ENCODE measurements at regions not wholly inside any gene's neighbourhood (a gene's known extent, or its start where the extent isn't known, plus 50 kb on each side); places are given as distances from the start of the nearest gene placed in this dataset.

- no peaks in the 10 kb centered on the region for H3K9me3 ChIP-seq (ENCODE audit: control insufficient read depth, insufficient read depth, low read depth, low read length)
- no peaks in the 10 kb centered on the region for H3K36me3 ChIP-seq (ENCODE audit: control insufficient read depth, insufficient read depth, low read length)
- no peak for DNase-seq (ENCODE audit: low read depth, low spot score)
- in situ Hi-C loops (cut with HindIII; ENCODE audit: low pct_unique_long_range_greater_than_20kb, low sequenced_read_pairs) = no loop called here
- TF ChIP-seq TCF7L2 (IDR thresholded peaks at IDR 0.05; ENCODE audit: low read depth, low read length) (no peak), CTCF (IDR thresholded peaks at IDR 0.05) (no peak), SIN3A (IDR thresholded peaks at IDR 0.05; ENCODE audit: borderline replicate concordance, insufficient read depth, low read depth, low read length) (no peak), REST (IDR thresholded peaks at IDR 0.05; ENCODE audit: insufficient read depth in 1 of 2, low read depth in 2 of 2, low read length in 1 of 2) (no peak), POLR2AphosphoS5 (IDR thresholded peaks at IDR 0.05; ENCODE audit: low read depth, low read length) (no peak)
- no peak overlapping the region for H3K4me3 ChIP-seq (ENCODE audit: low read depth in 2 of 2, low read length in 2 of 2)
- no peak overlapping the region; the same call in 1 of the 2 replicates for H3K27ac ChIP-seq (ENCODE audit: low read length)
- intact Hi-C loops (cut with micrococcal nuclease; ENCODE audit: unreplicated experiment) = no loop called here
- H3K4me1 ChIP-seq (ENCODE audit: control insufficient read depth, insufficient read depth, low read length) = peaks cover 5% of the 10 kb centered on the region; the same call in 1 of the 2 replicates
- CTCF ChIA-PET = interaction anchor here (0.5 kb wide), 1 partner anchor 151 kb away, joined by 5 read pairs; the partner anchor contains the start of gene VEGFA
- POLR2A ChIA-PET = no interaction called here
- BruUV-seq (replicated peaks) = no TSS peak
- no peaks in the 10 kb centered on the region for H3K27me3 ChIP-seq (ENCODE audit: control insufficient read depth, insufficient read depth, low read length)
- no peak for ATAC-seq
These were observed 151.0 kb downstream of the VEGFA start for GRCh38 chr6:43921039-43921438.

- DNase-seq (ENCODE audit: low read depth, low spot score) = no peak
- ChIA-PET CTCF (no interaction called here), POLR2A (no interaction called here)
- peaks cover 5% of the 10 kb centered on the region; the same call in 1 of the 2 replicates for H3K4me1 ChIP-seq (ENCODE audit: control insufficient read depth, insufficient read depth, low read length)
- TF ChIP-seq REST (IDR thresholded peaks at IDR 0.05; ENCODE audit: insufficient read depth in 1 of 2, low read depth in 2 of 2, low read length in 1 of 2) (no peak), TCF7L2 (IDR thresholded peaks at IDR 0.05; ENCODE audit: low read depth, low read length) (no peak), SIN3A (IDR thresholded peaks at IDR 0.05; ENCODE audit: borderline replicate concordance, insufficient read depth, low read depth, low read length) (no peak), POLR2AphosphoS5 (IDR thresholded peaks at IDR 0.05; ENCODE audit: low read depth, low read length) (no peak), CTCF (IDR thresholded peaks at IDR 0.05) (no peak)
- in situ Hi-C loops (cut with HindIII; ENCODE audit: low pct_unique_long_range_greater_than_20kb, low sequenced_read_pairs) = no loop called here
- no peaks in the 10 kb centered on the region for H3K36me3 ChIP-seq (ENCODE audit: control insufficient read depth, insufficient read depth, low read length)
- intact Hi-C loops (cut with micrococcal nuclease; ENCODE audit: unreplicated experiment) = no loop called here
- no TSS peak for BruUV-seq (replicated peaks)
- H3K9me3 ChIP-seq (ENCODE audit: control insufficient read depth, insufficient read depth, low read depth, low read length) = no peaks in the 10 kb centered on the region
- H3K27me3 ChIP-seq (ENCODE audit: control insufficient read depth, insufficient read depth, low read length) = no peaks in the 10 kb centered on the region
- H3K27ac ChIP-seq (ENCODE audit: low read length) = no peak overlapping the region
- no peak overlapping the region for H3K4me3 ChIP-seq (ENCODE audit: low read depth in 2 of 2, low read length in 2 of 2)
- ATAC-seq = no peak
These were observed 149.8 kb downstream of the VEGFA start for GRCh38 chr6:43919774-43920173.

Measured in Panc1 (cell line).